ENCODE measurements at regions not wholly inside any gene's neighbourhood (a gene's known extent, or its start where the extent isn't known, plus 50 kb on each side); places are given as distances from the start of the nearest gene placed in this dataset.
"Not testable (repeated sequence)": the region's sequence is repeated elsewhere in the genome, so short reads cannot be mapped to it uniquely, and the experiment has no call there.

- DNase-seq, result no peak
These were observed 451.6 kb downstream of the SOX11 start for GRCh38 chr2:6143812-6144211.

GRCh38 chr2:6147215-6147614 is 455.0 kb downstream of the SOX11 start:
- not testable (repeated sequence) for DNase-seq

GRCh38 chr2:6148882-6149281 is 456.7 kb downstream of the SOX11 start:
- DNase-seq, result no peak

GRCh38 chr2:6159606-6160005 is 467.4 kb downstream of the SOX11 start:
- peak; percentile 33 for DNase-seq

GRCh38 chr2:6163932-6164331 is 471.7 kb downstream of the SOX11 start:
- no peak for DNase-seq

- no peak for DNase-seq
These were observed 473.0 kb downstream of the SOX11 start for GRCh38 chr2:6164986-6165747.

GRCh38 chr2:6167592-6168138 is 475.5 kb downstream of the SOX11 start:
- peak; percentile 21 for DNase-seq

GRCh38 chr2:6168485-6168884 is 476.3 kb downstream of the SOX11 start:
- no peak for DNase-seq

GRCh38 chr2:6171294-6171693 is 479.1 kb downstream of the SOX11 start:
- no peak for DNase-seq

GRCh38 chr2:6177811-6178210 is 485.6 kb downstream of the SOX11 start:
- DNase-seq, result no peak

GRCh38 chr2:6181525-6181924 is 489.3 kb downstream of the SOX11 start:
- peak; percentile 58 for DNase-seq

GRCh38 chr2:6181926-6182325 is 489.7 kb downstream of the SOX11 start:
- DNase-seq, result peak; percentile 37

GRCh38 chr2:6183226-6183625 is 491.0 kb downstream of the SOX11 start:
- DNase-seq, result no peak

GRCh38 chr2:6184532-6185292 is 492.5 kb downstream of the SOX11 start:
- peak; percentile 58 for DNase-seq

GRCh38 chr2:6186332-6187151 is 494.4 kb downstream of the SOX11 start:
- DNase-seq, result no peak

- DNase-seq, result no peak
These were observed 504.3 kb downstream of the SOX11 start for GRCh38 chr2:6196449-6196848.

GRCh38 chr2:6198370-6198919 is 506.3 kb downstream of the SOX11 start:
- DNase-seq, result not testable (repeated sequence)

- DNase-seq, result no peak
These were observed 510.6 kb downstream of the SOX11 start for GRCh38 chr2:6202756-6203155.

- DNase-seq, result no peak
These were observed 511.2 kb downstream of the SOX11 start for GRCh38 chr2:6203291-6203959.

- no peak for DNase-seq
These were observed 514.7 kb downstream of the SOX11 start for GRCh38 chr2:6206882-6207281.

GRCh38 chr2:6211236-6211635 is 519.1 kb downstream of the SOX11 start:
- no peak for DNase-seq

GRCh38 chr2:6212491-6212890 is 520.3 kb downstream of the SOX11 start:
- DNase-seq, result no peak
